NCI-H345 (cell line): ENCODE measurements at regions not wholly inside any gene's neighbourhood (a gene's known extent, or its start where the extent isn't known, plus 50 kb on each side); places are given as distances from the start of the nearest gene placed in this dataset.
A peak's percentile ranks its signal among the peaks of the same experiment; 100 is the strongest.

Experiments
- DNase-seq: peaks from one replicate; lab custom pipeline; 2025; lab: John Stamatoyannopoulos, UW

DNA sequence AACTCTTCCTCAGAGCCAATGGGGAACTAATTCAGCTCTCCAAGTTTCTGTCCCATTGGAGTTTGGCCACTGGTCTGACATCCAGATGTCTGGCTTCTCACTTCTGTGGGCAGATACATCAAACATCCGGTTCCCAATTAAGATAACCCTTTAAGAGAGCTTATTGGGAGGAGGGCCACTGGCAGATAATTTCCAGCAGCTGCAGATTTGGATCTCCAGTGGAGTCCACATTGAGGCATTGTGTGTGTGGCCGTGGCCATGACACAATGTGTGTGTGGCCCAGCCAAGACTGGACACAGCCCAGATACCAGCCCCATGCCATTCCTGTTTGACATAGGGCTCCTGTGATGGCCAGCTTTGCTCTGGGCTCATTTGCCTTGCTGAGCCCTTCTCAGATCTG is 110.5 kb upstream of the MAP1B start:
- no peak for DNase-seq

DNA sequence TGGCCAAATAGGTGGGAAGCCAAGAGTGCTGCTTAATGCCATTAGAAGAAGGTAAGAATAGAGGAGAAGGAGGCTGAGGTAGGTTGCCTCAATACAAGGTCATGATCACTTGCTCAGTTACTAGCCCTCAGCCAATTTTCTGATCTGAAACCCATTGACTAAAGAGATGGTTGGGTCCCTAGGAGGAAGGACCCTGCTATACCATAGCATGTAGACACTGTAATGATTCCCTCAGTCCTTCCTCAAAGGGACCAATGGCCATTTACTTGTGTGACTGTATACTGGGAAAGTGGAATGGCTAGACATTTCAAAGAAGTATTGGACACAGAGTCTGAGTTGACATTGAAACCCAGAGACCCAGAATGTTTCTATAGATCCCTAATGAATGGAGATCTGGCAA is 108.5 kb upstream of the MAP1B start:
- no peak for DNase-seq

DNA sequence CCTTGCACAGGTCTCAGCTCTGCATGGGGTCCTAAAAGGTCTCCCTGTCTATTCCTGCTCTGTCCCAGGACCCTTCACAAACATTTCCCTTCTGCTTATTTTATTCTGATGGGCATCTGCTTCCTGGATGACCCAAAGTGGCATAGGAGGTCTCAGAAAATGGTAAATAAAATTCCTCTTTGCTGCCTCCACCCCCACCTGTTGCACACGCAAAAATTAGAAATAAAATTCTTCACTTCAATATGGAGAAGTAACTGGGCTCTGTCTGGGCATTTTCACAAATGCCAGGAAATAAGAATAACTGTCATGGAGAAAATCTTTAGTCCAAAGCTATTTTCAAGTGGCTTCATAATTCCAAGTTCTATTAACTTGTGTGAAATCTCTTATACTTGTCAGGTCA is 106.6 kb upstream of the MAP1B start:
- no peak for DNase-seq

DNA sequence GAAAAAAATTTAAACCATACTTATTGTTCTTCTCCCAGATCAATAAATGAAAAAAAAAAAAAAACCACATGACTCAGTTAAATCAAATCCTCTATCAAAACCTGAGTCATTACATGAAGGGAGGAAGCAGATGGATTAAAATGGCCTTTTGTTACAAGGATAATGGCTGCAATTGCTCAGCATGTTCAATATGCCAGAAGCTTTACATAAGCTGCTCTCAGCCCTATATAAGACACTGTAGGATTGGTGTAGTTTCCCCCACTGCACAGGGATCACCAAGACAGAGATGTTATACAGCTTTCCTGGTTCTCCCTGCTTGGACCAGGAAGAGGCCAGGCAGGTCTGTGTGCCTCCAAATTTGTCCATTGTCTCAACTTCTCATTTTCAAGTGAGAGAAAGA is 101.6 kb upstream of the MAP1B start:
- peak; percentile 18 for DNase-seq

DNA sequence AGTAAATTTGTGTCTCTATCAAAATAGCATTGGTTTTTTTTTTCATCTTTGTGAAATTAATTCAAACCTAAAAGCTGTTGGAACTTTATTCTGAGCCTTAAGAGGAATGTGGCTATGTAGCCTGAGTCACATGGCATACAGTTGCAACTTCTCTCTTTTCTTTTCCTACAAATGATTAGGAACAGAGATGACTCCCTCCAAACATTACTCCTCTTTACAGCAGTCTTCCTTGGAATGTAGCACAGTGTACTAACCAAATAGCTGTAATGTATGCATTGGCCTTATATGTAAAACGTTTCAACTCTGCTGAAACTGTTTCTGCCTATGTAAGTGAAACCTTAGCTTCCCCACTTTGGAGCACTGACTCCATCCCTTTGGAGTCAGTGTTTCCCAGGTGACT is 100.9 kb upstream of the MAP1B start:
- DNase-seq: no peak

DNA sequence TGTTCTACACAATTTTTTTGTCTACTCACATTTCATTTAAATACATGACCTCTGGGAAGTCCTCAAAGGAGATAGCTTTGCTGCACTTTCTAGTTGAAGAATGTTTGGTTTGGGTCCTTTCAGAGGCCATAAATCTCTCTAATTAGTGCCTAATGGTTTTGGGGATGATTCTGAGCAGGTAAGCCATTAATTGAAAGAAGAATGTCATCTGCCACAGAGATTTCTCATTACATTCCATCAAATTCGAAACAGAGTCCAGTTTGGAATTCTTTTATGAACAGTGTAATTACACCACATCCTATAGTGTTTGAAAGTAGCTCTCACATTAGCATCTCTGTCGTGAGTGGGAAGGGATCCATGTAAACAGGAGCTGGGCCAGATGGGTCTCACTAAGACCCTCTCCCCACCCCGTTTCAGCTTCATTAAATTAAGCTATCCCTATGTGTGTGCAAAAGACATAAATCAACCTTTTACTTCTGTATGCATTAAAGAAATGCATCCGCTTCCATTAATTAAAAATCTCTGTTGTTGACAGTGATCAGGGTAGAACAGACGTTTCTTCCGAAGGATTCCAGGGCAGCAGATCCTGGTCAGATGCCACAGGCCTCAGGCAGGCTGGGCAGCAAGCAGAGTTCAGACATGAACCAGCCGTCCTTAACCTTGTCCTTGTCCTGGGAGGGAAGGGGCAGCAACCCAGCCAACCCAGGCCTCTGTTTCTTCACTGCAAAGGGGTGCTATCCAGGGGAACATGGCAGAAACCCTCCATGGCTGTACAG is 99.8 kb upstream of the MAP1B start:
- DNase-seq: no peak

DNA sequence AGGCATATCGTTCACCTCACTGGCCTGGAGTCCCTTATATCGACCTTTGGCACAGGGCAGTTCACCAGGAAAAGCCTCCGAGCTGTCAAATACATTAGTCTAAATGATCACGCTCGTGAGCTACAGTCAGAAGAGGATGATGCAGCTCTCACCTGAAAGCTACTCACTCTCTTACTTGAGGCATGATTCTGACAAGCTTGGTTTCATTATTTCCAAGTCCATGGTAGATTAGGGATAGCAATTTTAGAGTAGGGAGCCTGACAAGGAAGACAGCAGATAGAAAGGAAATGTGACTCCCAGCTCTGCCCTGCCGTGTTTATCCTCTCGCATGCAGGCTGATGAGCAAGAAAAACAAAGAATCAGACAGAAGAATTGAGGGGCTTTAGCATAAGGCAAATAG is 98.0 kb upstream of the MAP1B start:
- DNase-seq: no peak

DNA sequence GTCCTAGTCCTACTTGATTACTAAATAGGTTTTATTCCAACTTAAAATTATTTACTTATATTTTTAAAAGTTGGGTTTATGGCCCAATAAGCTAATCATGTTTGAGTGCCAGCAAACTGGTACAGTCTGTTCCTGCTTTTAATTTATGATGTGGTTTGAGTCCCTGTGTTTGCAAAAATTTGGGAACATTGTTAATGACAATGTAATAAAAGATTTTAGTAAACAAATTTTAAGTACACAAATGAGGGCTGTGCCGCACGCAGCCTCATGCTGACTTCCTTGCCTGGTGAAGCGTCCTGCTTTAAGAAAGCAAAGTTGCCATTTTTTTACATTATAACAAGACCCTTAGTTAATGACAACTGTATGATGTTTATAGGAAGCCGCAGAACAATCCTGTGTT is 96.8 kb upstream of the MAP1B start:
- no peak for DNase-seq

DNA sequence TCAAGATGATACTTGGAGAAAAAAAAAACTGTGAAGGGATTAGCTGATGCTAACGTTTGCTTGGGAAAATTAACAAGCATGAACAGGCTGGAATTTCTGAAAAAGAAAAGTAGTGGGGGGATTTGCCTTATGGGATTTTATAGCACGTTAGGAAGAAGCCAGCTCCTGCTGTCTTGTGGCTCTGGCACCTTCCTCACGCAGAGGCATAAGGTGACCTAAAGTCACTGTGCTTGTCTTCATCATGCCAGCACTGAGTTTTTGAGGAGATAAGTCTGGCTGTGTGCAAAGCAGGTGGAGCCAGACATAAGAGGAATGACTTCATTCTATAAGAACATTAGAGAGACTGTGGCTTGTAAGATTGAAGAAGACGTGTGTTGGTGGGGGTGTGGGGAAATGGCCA is 94.4 kb upstream of the MAP1B start:
- no peak for DNase-seq

DNA sequence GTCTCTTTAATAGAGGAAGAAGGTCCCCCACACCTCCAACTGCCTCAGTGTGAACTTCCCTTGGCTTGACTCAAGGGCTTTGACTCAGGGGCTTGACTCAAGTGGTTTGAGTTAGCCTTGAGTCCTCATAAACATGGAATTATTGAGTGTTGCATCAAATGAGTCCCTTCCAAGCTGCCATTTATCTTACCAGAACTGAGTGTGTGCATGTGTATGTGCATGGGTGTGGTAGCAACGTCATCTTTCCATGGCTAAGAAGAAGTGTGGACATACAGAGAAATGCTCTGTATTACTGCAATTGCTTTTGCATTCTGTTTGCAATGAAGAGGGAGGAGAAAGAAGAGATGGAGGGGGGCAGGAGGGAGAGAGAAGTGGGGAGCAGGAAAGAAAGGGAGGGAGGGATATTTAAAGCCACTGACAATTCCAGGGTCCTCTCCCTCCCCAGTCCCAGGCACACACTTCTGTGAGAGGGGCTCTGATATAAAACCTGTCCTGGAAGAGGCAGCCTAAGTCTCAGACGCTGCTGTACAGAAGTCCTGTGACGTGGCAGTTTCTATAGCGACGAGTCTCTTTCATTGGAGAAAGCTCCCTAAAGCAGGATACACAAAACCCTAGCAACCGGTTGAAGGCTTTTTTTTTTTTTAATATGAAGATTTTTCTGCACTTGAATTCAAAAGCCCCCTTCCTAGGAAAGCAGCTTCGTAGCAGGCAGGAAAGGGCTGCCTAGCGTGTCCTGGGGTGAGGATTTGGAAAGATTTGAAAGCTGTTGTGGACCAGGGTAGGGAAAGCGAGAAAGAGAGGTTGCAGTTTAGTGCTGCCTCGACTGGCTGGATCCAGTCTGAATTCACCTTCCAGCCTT is 93.3 kb upstream of the MAP1B start:
- peak; percentile 76 for DNase-seq

DNA sequence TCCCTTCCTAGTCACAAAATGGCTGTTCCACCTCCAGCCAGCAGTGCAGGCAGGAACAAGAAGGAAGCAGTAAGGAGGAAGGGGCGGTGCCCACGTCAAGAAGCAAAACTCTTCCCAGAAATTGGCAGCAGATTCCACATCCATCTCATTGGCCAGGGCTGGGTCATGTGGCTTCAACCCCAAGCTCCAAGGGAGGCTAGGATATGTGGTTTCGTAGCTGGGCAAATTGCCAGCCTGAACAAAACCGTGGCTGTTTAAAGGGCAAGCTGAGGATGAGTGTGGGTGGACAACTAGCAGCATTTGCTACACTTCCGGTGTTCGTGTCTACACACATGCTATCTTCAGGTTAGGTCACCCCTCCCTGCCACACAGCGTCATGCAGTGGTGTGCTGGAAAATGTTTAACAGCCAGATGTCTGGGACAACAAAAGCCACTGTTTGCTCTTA is 92.1 kb upstream of the MAP1B start:
- peak; percentile 91 for DNase-seq

DNA sequence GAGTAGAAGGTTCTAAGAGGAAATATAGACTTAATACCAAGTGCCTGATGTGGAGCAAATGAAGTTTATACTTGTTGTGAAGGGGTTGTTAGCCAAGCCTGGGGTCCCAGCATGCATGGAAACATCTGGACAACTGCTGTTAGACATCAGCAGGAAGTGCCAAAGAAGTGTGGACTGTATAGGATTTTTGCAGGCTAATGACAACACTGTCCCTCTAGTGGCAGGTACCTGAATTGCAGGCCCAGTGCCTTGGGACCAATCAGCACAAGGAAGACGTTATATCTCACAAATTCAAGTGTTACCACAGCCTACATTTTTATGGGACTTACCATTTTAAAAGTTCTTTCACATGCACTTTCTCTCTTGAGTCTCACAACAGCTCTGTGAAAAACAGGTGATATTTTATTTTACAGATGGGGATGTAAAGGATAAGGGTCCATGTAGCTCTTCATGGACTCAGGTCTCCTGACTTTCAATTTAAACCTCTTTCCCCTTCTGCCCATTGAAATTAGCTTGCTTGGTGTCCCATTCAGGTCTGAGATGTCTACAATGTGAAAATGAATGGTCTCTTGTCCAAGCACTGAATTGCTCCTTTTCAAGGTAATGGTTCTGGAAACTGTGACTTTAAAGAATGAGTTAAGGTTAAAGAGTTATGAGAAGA is 89.0 kb upstream of the MAP1B start:
- DNase-seq: peak; percentile 20

DNA sequence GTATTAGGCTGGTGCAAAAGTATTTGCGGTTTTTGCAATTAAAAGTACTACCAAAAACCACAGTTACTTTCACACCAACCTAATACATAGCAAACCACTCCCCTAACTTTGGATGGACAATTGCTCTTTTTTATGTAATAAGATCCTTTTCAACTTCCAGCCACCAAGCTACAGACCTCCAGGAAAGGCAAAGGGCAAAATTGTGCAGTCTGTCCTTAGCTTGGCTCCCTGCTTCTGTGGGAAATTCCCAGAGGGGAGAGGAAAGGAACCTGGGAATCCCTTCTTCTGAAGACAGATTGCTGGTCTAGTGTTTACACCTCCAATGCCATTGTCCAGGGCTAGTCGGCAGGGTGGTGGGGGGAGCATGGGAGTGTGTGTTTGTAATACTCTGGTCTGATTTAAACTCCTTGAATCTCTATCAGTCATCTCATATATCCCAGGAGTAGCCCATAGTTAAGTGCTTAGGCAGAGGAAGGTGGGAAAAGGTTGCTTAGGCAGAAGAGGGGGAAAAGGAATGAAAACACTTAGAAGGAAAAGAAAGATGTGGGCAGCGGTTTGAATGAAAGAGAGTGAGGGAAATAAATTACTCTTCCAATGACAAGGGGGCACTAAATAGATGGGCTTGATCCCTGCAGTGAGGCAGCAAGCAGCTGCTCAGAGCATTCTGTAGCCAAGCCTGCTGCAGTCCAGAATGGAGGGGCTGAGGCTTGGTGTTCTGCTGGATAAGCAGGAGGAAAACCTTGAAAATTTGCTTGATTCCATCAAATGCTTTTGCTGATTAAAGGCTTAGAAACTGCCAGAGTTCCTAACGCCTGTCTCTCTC is 86.9 kb upstream of the MAP1B start:
- no peak for DNase-seq

DNA sequence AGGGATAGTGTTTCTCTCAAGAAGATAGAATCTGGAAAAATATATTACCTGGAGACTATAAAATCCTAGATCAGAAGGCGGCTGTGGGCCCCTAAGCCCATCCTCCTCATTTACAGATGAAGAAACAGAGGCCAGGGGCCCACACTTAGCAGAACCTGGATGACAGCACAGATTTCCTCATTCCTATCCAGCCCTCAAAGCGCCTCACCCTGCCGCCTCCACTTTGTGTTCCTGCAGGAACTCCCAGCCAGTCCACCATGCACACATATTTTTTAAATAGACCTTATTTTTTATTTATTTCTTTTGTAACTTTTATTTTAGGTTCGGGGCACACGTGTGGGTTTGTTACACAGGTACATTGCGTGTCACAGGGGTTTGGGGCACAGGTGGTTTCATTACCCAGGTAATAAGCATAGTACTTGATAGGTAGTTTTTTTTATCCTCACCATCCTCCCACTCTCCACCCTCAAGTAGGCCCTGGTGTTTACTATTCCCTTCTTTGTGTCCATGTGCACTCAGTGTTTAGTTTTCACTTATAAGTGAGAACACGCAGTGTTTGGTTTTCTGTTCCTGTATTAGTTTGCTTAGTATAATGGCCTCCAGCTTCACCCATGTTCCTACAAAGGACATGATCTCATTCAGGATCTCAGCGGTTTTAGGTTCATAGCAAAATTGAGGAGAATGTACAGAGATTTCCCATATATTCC is 85.5 kb upstream of the MAP1B start:
- DNase-seq: peak; percentile 11

DNA sequence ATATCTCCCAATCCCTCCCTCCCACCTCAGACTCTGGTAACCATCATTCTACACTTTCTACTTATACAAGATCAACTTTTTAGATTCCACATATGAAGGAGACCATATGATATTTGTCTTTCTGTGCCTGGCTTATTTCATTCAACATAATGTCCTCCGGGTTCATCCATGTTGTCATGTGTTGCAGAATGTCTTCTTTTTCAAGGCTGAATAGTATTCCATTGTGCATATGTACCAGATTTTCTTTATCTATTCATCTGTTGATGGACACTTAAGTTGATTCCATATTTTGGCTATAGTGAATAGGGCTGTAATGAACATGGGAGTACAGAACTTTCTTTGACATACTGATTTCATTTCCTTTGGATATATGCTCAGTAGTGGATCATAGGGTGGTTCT is 78.9 kb upstream of the MAP1B start:
- no peak for DNase-seq

DNA sequence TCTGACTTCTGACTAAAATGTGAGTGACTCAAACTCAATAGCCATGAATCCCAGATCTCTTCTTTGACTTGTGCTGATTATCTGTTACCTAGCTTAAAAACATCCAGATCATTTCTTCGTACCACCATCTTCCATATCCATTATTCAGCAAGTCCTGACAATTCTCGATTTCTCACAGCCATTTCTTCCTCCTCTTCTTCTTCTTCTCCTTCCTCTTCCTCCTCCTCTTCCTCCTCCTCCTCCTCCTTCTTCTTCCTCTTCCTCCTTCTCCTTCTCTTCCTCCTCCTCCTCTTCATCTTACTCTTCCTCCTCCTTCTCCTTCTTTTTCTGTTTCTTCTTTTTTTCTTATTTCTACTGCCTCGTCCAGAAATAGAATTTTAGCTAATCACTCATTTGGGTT is 77.0 kb upstream of the MAP1B start:
- DNase-seq: no peak

DNA sequence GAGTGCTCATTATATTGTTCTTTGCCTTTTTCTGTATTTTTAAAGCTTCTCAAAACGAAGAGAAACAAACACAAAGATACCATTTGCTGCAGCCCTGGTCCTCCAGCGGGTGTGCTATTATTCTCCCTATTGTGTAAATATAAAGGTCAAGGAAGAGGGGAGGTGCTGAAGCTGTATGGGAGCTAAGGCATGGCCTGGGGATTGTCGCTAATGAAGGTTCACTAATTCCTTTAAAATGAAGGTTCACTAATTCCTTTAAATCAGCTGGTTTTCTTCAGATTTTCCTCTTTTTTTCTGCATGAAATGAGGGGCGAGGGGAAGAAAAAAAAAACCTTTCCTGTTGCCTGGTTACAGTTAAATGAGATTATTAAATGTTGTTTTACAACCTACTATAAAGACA is 74.5 kb upstream of the MAP1B start:
- DNase-seq: peak; percentile 1

DNA sequence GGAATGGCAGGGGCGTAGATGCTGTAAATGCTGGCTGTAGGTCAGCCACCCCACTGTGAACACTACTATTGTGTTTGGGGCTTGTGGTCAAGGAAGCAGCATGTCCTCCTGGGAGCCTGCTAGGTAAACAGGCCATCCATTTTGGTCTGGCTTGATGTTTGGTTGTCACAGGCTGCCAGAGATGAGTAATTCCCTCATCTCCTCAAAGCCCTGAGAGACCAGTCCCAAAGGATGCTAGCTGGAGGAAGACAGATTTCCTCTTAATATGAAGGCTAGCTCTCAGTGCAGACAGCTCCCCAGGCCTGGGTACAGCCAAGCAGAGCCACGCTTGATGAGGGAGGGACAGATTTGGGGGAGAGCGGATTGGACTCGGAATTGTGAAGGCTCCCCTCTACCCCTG is 72.5 kb upstream of the MAP1B start:
- no peak for DNase-seq

DNA sequence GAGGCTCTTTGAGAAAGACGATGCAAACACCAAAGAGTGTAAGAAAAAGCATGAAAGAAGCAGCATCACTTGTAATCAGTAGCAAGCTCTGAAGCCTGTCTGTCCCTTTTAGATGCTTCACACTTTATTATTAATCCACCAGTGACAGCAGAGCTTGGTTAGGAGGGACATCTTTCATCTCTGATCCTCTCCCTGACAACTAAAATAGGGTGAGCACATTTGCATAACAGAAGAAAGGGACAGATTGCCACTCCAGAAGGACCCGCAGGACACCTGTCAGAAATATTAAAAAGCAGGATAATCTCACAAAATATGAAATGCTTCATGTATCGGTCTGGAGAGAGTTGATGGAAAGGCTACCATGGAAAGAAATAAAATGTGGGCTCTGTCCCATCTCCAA is 71.4 kb upstream of the MAP1B start:
- DNase-seq: no peak

DNA sequence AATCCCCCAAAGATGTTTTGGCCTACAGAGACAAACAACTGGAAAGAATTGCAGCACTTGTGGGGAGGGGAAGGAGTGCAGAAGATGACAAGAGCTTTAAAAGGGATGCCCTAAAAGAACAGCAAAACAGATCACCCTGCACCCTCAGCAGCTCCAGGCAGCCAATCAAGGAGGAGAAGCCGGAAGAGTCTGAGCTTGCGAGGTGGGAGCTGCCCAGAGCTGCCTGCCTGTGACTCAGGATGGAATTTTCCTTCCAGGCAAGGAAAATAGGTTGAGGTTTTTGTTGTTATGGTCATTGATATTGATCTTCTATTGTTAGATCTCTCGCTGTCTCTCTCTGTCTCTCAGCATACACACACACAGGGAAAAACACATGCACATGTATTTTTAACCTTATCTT is 70.3 kb upstream of the MAP1B start:
- DNase-seq: no peak

DNA sequence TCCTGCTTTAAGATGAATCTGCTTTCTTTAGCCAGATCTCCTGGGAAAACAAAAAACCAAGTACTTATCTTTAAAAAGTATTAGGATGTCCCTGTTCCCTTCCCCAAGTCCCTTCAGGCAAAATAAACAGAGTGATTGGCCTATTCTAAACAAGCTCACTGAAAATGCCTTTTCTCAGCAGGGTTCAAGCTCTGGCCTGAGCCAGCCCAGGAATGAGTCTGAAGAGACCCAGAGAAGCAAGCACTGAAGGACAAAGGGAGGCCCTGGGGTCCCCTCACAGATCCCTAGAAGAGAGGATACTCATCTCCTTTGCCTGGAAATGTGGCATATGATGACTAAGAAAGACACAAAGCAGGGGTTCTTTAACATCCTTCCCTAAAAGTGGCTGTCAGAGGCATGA is 66.8 kb upstream of the MAP1B start:
- no peak for DNase-seq
